HepG2 (cell line): ENCODE measurements at regions not wholly inside any gene's neighbourhood (a gene's known extent, or its start where the extent isn't known, plus 50 kb on each side); places are given as distances from the start of the nearest gene placed in this dataset.

ENCODE experiments used
- AGO1 ChIP-seq: fragments of 200-400 bp; formaldehyde crosslinking; IDR thresholded peaks from 2 replicates; pipeline ENCODE4 v1.6.1; 2017; ENCODE audit warnings: mild to moderate bottlenecking, low read depth, low read length, moderate library complexity; ENCODE audit not compliant: poor library complexity, severe bottlenecking
- GATAD2A ChIP-seq: IDR thresholded peaks from 2 replicates; pipeline ENCODE4 v1.6.1; 2016
- HHEX ChIP-seq: IDR thresholded peaks from 2 replicates; pipeline ENCODE4 v1.6.1; 2016; ENCODE audit warnings: control low read depth
- HOXA5 ChIP-seq: sonication (generic); formaldehyde crosslinking; IDR thresholded peaks from 2 replicates; pipeline ENCODE4 v1.4.0; 2020; ENCODE audit warnings: missing genetic modification reagents
- PHF5A ChIP-seq: IDR thresholded peaks from one replicate; pipeline ENCODE4 v1.6.1; 2018; ENCODE audit warnings: low read depth, missing genetic modification reagents; ENCODE audit not compliant: unreplicated experiment
- SCMH1 ChIP-seq: sonication (generic); formaldehyde crosslinking; IDR thresholded peaks from 2 replicates; pipeline ENCODE4 v1.9.0; 2021; ENCODE audit warnings: missing genetic modification reagents, mild to moderate bottlenecking, borderline replicate concordance
- SOX5 ChIP-seq: IDR thresholded peaks from 2 replicates; pipeline ENCODE4 v1.6.1; 2016; ENCODE audit warnings: borderline replicate concordance
- SYNCRIP ChIP-seq: fragments of 200-400 bp; formaldehyde crosslinking; IDR thresholded peaks from 2 replicates; pipeline ENCODE4 v1.6.1; 2018; ENCODE audit warnings: mild to moderate bottlenecking, low read depth, low read length; ENCODE audit not compliant: insufficient read depth
- TCF7 ChIP-seq: sonication (generic); IDR thresholded peaks from 2 replicates; pipeline ENCODE4 v1.6.1; 2016; ENCODE audit warnings: antibody characterized with exemption, low read depth
- THAP11 ChIP-seq: IDR thresholded peaks from 2 replicates; pipeline ENCODE4 v1.6.1; 2016; ENCODE audit warnings: missing biosample characterization, missing genetic modification reagents
- ZMYM3 ChIP-seq: sonication (generic); formaldehyde crosslinking; IDR thresholded peaks from 2 replicates; pipeline ENCODE4 v1.5.1; 2020; ENCODE audit warnings: mild to moderate bottlenecking, missing genetic modification reagents
- ZNF329 ChIP-seq: sonication (generic); formaldehyde crosslinking; IDR thresholded peaks from 2 replicates; pipeline ENCODE4 v1.9.0; 2021; ENCODE audit warnings: low read depth, mild to moderate bottlenecking, missing genetic modification reagents
- TF ChIP-seq, protein P1 (sequence below): sonication (generic); formaldehyde crosslinking; IDR thresholded peaks from 2 replicates; pipeline ENCODE4 v1.4.0; 2020; ENCODE audit warnings: missing genetic modification reagents, borderline replicate concordance
- TF ChIP-seq, protein P2 (sequence below): sonication (generic); formaldehyde crosslinking; IDR thresholded peaks from 2 replicates; pipeline ENCODE4 v1.9.0; 2022; ENCODE audit warnings: missing genetic modification reagents, mild to moderate bottlenecking, borderline replicate concordance
- TF ChIP-seq, protein P3 (sequence below): sonication (generic); formaldehyde crosslinking; conservative IDR thresholded peaks from 2 replicates; pipeline ENCODE4 v1.4.0; 2020; ENCODE audit warnings: mild to moderate bottlenecking, missing genetic modification reagents, moderate library complexity
- TF ChIP-seq, protein P4 (sequence below): sonication (generic); formaldehyde crosslinking; IDR thresholded peaks from 2 replicates; pipeline ENCODE4 v1.5.0; 2020; ENCODE audit warnings: mild to moderate bottlenecking, missing genetic modification reagents, borderline replicate concordance

- TF ChIP-seq, protein P1, sequence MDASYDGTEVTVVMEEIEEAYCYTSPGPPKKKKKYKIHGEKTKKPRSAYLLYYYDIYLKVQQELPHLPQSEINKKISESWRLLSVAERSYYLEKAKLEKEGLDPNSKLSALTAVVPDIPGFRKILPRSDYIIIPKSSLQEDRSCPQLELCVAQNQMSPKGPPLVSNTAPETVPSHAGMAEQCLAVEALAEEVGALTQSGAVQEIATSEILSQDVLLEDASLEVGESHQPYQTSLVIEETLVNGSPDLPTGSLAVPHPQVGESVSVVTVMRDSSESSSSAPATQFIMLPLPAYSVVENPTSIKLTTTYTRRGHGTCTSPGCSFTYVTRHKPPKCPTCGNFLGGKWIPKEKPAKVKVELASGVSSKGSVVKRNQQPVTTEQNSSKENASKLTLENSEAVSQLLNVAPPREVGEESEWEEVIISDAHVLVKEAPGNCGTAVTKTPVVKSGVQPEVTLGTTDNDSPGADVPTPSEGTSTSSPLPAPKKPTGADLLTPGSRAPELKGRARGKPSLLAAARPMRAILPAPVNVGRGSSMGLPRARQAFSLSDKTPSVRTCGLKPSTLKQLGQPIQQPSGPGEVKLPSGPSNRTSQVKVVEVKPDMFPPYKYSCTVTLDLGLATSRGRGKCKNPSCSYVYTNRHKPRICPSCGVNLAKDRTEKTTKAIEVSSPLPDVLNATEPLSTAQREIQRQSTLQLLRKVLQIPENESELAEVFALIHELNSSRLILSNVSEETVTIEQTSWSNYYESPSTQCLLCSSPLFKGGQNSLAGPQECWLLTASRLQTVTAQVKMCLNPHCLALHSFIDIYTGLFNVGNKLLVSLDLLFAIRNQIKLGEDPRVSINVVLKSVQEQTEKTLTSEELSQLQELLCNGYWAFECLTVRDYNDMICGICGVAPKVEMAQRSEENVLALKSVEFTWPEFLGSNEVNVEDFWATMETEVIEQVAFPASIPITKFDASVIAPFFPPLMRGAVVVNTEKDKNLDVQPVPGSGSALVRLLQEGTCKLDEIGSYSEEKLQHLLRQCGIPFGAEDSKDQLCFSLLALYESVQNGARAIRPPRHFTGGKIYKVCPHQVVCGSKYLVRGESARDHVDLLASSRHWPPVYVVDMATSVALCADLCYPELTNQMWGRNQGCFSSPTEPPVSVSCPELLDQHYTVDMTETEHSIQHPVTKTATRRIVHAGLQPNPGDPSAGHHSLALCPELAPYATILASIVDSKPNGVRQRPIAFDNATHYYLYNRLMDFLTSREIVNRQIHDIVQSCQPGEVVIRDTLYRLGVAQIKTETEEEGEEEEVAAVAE (CRISPR knock-in tag): no peak
- TF ChIP-seq SYNCRIP: no peak
- TF ChIP-seq ZMYM3 (CRISPR knock-in tag): no peak
- TF ChIP-seq TCF7: no peak
- no peak for TF ChIP-seq AGO1
- TF ChIP-seq HOXA5 (CRISPR knock-in tag): 0 out of 2 replicates have a peak, but pooled peaks have one; percentile 47
- no peak for TF ChIP-seq SCMH1 (CRISPR knock-in tag)
- TF ChIP-seq HHEX (CRISPR knock-in tag): 0 out of 2 replicates have a peak, but pooled peaks have one; percentile 30
- TF ChIP-seq, protein P2, sequence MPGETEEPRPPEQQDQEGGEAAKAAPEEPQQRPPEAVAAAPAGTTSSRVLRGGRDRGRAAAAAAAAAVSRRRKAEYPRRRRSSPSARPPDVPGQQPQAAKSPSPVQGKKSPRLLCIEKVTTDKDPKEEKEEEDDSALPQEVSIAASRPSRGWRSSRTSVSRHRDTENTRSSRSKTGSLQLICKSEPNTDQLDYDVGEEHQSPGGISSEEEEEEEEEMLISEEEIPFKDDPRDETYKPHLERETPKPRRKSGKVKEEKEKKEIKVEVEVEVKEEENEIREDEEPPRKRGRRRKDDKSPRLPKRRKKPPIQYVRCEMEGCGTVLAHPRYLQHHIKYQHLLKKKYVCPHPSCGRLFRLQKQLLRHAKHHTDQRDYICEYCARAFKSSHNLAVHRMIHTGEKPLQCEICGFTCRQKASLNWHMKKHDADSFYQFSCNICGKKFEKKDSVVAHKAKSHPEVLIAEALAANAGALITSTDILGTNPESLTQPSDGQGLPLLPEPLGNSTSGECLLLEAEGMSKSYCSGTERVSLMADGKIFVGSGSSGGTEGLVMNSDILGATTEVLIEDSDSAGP (CRISPR knock-in tag): no peak
- TF ChIP-seq THAP11: peak; percentile 38; the same call in 1 of the 2 replicates
- TF ChIP-seq SOX5 (CRISPR knock-in tag): peak; percentile 77
- TF ChIP-seq, protein P3, sequence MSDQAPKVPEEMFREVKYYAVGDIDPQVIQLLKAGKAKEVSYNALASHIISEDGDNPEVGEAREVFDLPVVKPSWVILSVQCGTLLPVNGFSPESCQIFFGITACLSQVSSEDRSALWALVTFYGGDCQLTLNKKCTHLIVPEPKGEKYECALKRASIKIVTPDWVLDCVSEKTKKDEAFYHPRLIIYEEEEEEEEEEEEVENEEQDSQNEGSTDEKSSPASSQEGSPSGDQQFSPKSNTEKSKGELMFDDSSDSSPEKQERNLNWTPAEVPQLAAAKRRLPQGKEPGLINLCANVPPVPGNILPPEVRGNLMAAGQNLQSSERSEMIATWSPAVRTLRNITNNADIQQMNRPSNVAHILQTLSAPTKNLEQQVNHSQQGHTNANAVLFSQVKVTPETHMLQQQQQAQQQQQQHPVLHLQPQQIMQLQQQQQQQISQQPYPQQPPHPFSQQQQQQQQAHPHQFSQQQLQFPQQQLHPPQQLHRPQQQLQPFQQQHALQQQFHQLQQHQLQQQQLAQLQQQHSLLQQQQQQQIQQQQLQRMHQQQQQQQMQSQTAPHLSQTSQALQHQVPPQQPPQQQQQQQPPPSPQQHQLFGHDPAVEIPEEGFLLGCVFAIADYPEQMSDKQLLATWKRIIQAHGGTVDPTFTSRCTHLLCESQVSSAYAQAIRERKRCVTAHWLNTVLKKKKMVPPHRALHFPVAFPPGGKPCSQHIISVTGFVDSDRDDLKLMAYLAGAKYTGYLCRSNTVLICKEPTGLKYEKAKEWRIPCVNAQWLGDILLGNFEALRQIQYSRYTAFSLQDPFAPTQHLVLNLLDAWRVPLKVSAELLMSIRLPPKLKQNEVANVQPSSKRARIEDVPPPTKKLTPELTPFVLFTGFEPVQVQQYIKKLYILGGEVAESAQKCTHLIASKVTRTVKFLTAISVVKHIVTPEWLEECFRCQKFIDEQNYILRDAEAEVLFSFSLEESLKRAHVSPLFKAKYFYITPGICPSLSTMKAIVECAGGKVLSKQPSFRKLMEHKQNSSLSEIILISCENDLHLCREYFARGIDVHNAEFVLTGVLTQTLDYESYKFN (CRISPR knock-in tag): peak; percentile 69
- TF ChIP-seq, protein P4, sequence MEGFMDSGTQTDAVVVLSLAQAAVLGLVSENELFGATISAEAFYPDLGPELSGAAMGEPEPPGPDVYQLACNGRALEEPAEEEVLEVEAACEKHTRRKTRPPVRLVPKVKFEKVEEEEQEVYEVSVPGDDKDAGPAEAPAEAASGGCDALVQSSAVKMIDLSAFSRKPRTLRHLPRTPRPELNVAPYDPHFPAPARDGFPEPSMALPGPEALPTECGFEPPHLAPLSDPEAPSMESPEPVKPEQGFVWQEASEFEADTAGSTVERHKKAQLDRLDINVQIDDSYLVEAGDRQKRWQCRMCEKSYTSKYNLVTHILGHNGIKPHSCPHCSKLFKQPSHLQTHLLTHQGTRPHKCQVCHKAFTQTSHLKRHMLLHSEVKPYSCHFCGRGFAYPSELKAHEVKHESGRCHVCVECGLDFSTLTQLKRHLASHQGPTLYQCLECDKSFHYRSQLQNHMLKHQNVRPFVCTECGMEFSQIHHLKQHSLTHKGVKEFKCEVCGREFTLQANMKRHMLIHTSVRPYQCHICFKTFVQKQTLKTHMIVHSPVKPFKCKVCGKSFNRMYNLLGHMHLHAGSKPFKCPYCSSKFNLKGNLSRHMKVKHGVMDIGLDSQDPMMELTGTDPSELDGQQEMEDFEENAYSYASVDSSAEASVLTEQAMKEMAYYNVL (CRISPR knock-in tag): no peak
- no peak for TF ChIP-seq PHF5A (CRISPR knock-in tag)
- no peak for TF ChIP-seq ZNF329 (CRISPR knock-in tag)
- TF ChIP-seq GATAD2A (CRISPR knock-in tag): peak; percentile 72
Measured at GRCh38 chr16:79740252-79740651, 139.7 kb upstream of the MAF start (continued).
